ENCODE measurements at regions not wholly inside any gene's neighbourhood (a gene's known extent, or its start where the extent isn't known, plus 50 kb on each side); places are given as distances from the start of the nearest gene placed in this dataset.

DNA sequence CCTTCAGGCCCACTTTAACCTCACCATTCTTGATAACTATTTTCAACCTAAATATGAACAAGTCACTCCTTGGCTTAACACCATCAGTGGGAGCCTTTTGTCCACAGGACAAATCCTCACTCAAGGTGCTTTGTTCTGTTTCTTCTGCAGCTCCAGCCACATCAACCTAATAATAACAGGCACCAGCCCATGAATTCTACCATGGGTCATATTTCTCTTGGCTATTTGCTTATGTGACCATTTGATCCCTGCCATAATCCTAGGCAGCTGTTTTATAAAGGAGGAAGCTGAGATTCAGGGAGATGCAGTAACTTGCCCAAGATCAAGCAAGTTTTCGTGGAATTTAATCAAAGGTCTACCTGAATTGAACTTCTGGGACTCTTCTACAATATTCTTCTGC is 561.3 kb downstream of the DHX35 start:
- no peak for DNase-seq

DNA sequence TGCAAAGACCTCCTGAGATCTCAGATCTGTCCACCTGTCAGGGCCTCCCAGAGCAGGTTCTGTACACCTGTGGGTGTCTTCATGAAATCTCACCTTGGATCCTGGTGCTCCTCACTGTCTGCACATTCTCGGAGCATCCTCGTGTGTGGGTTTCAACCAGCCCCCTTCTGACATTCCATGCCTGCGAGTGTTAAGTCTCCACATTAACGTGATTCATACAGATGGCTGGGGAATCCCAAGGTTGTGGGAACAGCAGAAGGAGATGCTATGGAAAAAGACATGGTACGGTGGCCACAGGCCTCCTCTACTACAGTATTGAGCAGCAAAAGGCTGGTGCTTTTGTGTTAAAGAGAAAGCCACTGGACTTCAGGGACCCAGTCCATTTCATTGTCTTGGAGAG is 556.5 kb downstream of the DHX35 start:
- no peak for DNase-seq

DNA sequence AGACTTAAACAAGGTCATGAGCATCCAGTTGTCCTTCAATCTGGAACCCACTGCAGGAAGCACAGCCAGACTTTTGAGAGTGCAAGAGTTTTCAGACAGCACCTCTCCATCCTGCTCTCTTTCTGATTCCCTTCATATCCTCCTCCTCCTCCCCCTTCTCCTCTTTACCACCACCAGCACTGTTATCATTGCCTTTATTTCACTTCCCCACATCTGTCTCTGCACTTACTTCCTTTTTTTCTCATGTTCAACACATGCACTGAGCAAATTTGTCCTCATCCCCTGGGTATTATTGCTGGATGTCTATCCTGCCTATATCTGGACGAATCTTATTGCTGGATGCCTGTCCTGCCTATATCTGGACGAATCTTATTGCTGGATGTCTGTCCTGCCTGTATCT is 554.8 kb downstream of the DHX35 start:
- no peak for DNase-seq

DNA sequence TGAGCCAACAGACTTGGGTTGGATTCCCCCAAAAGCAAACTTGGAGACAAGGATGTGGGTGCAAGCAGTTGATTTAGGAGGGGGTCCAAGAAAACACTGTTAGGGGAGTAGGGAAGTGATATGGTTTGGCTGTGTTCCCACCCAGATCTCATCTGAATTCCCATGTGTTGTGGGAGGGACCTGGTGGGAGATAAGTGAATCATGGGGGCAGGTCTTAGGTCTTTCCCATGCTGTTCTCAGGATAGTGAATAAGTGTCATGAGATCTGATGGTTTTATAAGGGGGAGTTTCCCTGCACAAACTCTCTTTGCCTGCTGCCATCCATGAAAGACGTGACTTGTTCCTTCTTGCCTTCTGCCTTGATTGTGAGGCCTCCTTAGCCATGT is 542.6 kb downstream of the DHX35 start:
- DNase-seq: no peak

DNA sequence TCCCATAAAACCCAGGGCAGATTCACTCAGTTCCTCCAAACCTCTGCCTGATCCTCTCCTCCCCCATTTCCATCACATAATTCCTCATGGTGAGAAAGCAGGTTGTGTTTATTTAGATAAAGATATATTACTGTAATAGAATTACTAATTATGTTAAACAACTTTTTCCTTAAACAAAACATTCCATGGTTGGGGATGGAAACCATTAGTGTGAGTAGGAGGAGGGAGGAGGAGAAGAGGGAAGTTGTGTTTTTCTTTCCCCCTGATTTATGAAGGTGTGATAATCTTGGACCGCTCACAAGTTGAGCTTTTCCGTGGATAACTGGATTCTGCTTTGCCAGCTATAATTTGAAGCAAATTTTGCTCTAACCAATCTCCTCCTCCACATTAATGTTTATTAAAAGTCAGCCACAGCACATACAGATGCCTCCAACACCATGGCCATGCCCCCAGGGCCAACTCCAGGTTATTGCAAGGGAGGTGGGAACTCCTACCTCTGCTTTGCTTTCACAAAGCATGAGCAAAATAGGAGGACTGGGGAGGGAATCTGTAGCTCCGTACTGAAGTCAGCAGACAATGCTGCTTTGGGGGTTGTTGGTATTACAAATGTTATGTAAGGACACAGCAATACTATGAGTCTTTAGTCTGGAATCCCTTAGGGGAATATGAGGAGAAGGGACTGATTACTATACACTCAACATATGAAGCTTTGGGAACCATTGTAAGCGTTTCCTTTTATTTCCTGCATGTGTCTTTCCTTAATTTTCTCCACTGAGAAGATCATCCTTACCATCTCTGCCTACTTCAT is 542.0 kb downstream of the DHX35 start:
- no peak for DNase-seq

DNA sequence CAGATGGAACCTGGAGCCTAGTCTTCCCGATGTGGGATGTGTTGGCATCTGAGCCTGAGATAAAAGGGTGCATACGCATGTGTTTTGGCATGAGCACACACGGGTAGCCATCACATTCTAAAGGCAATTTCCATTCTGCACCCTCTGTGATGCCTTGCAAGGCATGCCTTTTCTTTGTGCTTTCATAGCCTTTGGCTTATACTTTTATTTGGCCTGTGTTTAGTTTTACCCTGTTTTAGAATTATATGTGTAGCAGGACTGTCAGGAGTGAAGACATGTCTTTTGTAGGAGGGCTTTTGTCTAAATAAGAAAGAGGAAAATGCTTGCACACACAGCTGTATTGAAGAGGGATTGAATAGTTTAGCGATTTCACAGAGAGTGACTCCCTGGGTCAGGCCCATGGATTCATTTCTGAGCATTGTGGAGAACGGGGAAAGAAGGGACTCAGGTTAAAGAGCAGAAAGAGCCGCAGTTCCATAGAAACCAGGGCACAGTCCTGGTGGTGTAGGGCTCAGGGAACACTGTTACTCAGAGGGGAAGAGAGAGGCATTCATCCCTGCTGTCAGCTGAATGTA is 530.2 kb downstream of the DHX35 start:
- DNase-seq: no peak

DNA sequence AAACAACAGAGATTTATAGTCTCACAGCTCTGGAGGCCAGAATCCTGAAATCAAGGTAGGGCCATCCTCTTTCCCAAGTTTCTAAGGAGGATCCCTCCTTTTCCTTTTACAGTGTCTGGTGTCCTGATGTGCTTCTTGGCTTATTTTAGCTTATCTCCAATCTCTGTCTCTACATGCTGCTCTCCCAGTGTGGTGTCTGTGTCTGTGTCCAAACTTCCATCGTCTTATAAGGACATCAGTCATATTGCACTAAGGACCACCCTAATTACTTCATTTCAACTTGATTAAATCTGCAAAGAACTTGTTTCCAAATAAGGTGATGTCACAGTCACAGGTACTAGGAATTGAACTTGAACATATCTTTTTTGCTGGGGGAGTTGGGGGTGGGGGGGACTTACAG is 529.6 kb downstream of the DHX35 start:
- DNase-seq: no peak

DNA sequence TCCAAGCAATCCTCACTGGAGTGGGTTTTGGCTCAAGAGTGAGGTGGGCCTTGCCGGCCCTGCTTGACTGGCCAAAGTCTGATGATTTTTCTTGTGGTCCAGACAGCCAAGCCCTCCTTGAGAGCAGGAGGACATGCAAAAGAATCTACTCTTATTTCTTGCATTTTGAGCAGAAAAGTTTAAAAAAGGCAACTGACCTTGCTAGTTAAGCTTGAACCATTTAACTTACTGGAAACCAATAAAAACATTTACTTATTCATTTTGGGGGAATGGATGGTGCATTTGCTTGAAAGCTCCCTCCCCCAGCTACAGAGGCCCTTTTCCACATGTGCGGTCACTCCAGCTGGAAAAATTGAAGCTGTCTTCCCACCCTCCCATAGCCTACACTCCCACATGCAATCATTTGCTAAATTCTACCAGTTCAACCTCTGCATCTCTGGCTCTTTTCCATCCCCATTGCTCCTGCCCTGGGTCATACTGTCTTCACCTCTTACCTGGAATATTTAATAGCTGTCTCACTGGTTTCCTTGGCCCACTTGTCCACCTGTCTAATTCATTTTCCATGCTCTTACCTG is 527.9 kb downstream of the DHX35 start:
- DNase-seq: no peak

DNA sequence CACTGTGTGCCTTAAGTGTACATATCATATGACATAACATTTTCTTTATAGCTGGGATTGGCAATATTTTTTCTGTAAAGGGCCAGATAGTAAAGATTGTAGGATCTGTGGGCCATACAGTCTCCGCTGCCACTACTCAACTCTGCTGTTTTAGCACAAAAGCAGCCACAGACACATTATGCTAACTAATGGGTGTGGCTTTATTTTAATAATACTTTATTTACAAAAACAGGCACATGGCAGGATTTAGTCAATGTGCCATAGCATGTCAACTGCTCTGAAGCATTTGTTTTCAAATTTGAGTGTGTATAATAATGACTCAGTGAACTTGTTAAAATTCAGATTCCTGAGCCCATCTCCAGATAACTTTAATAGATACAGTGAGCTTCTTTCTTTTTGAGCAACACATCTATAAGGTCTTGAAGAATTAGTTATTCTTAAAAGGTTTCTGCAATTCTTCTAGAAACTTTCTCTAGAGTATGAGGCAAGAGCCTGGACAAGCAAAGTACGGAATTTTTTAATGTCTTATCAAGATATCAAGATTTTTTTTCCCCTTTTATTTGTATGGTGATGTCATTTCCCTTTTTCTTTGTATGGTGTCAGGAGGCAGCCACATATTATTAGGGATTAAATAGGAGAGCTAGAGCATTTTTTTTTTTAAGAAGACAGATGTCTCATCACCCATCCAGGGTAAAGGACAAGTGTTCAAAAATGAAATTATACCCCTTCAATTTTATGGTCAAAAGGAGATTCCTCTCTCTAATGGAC is 518.3 kb downstream of the DHX35 start:
- no peak for DNase-seq

DNA sequence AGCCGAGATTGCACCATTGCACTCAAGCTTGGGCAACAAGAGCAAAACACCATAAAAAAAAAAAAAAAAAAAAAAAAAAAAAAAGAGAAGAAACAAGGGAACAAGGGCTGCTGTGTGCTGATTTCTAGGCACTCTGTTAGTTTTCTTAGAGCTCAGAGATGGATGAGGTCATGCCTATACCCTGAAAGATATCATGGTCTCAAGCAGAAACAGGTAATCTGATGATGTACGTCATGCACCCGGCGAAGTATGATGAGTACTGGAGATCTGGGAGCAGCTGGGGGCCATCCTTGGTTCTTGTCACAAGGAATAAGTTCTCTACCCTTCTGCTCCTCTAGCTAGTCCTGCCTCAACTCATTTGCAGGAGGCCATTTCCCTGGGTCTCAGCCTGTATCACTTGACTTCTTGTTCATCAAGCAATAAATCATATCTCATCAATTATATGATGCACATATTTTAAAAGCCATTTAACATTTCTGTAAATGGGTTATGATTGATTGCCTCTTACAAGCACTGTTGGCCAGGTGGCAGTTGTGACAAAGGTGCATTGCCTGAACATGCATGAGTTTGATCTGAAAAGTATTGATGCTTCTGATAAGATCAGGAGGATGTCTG is 517.2 kb downstream of the DHX35 start:
- no peak for DNase-seq

DNA sequence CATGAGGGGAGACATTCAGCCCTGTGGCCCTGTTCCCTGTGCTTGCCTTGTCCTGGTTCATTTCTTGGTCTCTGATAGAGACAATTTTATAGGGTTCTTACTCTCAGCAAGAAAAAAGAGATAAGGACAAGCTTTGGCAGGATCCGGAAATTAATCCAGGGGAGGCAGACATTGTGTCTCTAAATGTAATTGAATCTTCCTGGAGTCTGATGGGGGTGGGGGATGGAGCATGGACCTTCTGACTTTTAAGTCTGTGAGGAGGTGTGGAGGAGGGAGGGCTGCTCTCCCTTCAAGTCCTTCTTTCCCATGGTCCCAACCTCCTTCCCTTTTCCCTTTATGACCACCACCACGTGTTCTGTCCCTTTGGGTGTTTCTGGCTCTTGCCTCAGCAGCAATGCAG is 512.7 kb downstream of the DHX35 start:
- DNase-seq: no peak

DNA sequence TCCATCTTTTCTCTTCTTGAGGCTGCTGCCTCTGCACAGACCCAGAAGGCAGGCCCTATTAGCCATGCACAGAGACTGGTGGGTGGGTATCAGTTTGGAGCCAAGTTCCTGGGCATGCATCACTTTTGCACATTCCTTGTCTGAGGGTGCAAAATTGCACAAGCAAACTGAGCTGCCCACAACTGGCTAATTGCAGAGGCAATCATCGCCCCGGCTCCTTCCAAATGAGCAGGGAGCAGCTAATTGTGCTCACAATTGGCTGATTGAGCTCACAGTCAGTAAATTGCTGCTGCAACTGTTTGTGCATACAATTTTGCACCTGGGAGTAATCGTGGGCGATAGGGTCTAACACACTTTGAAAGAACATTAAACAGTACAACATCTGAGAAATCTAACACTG is 511.4 kb downstream of the DHX35 start:
- DNase-seq: no peak

DNA sequence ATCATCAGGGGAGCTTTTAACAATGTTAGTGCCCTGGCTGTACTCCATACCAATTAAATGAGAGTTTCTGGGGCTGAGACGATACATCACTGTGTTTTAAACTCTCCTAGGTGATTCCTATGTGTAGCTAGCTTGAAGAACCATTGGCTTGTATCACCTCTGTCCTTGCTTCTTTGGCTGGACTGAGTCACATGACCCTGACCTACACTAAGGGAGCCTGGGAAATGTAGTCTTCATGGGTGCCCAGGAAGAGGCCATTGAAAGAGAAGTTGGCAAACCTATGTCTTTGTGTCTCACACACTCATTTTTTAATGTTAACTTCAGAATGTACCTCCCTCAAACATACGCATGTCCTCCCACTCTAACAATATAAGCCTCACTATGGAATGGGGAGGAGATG is 506.6 kb downstream of the DHX35 start:
- DNase-seq: no peak

DNA sequence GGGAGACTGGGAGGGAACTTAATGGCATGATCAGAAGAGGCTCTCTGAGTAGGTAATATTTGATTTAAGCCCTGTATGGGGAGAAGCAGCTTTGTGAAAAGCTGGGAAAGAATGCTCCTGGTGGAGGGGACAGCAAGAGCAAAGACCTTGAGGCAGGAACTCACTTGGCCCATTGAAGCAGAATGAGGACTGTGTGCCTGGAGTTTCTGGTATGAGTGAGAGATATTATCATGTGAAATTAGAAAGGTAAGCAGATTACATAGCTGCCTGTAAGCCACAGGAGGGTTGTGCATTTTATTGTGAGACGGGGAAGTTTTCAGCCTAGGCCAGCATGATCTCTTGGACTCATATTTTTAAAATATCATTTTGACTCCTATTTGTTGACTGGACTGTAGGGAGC is 502.1 kb downstream of the DHX35 start:
- no peak for DNase-seq

DNA sequence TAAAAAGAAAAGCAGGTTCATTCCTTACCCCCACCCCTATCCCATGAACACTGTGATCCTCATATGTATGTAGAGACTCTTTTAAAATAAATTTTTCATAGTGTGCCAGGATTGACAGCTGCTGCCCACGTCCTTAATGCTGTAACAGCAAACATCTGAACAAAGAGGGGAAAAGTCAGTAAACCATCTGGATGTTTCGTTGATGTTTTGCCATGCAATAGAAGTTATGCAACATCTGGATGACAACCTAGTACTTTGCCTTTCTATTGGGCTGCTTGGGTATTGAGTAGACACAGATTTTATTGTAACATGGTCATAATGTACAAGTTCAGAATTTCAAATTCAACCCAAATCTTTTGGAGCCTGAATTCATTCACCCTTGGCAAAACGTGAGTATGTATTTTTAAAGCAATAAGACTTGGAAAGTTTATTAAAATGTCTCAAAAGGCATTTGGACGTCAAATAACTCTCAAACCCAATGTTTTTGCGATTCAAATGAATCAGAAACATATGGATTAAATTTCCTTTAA is 500.3 kb downstream of the DHX35 start:
- DNase-seq: no peak

DNA sequence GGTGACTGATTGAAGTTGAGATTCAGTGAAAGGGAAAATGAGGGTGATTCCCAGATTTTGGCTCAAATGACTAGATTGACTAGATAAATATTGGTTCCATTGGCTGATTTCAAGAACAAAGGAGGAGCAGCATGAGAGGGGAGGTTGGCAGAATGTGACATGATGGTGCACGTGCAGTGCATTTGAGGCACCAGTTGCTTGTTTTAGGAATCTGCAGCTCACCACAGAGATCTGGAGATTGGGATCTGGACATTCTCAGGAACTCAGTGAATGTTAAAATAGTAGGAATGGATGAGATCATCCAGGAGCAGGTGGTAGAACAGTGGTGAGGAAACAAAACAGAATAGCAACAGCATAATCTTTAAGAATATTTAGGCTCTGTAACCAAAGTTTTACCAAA is 496.3 kb downstream of the DHX35 start:
- no peak for DNase-seq

DNA sequence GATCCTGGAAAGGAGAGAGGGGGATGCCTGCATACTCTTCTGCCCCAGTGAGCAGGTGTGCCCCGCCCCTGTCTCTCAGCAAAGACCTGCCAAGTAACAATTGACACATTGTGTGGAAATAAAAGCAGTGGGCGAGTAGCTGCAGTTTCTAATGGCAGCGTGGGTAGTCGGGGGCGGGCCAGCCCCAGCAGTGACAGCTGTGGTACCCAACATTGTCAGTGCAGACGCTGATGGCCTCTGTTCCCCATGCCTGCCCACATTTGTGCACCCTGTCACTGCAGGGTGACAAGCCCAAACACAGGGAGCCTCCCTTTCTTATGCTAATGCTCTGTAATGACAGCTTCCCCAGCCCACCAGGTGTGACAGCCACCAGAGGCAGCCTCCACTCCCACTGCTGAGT is 491.7 kb downstream of the DHX35 start:
- no peak for DNase-seq

DNA sequence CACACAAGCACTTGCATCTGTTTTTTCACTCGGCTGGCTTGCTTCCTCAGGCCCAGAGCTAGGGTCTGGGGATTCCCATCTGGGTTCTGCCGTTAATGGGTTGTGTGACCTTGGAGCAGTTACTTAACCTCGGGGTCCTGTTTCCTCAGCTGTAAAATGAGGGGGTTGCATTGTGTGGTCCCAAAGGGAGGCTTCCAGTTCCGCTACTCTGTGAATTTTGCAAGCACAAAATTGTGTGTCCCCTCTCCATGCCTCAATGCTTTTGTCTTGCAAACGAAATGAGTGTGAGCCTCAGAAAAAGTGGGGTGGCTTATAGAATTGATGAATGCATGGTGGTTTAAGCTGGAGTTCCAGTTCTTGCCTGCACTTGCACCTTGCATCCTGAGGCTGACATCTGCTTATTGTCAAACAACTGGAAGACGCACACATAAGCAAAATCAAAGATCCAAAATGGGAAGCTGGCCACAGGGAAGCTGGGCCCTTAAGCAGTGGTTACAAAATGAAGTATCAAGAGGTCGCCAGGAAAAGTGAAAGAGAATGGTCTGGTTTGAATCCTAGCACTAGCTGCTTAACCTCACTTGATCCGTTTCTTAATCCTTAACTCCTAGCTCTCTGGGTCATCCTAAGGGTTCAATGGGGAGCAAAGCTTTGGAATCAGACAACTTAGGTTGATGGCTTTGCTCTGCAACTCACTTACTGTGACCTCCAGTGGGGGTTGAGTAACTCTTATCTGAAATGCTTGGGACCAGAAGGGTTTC is 490.6 kb downstream of the DHX35 start:
- DNase-seq: no peak

DNA sequence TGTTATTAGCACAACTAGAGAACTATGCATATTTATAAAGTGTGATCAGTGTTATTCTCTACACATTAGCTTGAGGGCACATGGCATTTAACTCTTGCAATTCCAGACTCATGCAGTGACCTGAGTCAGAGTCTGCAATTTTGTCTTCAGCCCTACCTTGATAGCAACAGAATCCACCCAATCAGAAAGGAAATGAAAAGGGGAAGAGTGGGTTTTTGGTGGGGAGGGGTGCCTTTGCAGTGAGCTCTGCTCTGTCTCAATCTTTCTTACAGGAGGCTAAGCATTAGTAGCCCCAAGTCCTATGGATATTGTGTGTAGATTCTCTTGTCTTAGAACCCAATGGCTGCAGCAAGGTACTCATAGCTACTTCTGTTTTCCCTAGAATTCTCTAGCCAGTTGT is 489.2 kb downstream of the DHX35 start:
- DNase-seq: no peak

DNA sequence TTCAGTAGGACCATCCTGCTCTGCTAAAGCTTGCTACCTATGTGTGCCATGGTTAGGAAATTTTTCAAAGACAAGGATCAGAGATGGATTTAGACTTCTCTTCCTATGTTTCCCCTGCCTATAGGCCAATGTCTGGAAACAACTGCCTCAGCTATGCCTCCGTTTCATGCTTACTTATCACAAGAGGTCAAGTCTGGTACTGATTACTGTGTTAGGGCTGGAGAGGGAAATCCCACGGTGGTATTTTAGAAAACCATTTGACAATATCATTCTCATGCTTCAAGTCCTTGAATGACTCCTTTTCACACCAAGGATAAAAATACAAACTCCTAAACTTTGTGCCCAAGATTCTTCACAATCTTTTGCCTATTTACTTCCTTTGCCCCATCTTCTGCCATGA is 484.3 kb downstream of the DHX35 start:
- DNase-seq: no peak

DNA sequence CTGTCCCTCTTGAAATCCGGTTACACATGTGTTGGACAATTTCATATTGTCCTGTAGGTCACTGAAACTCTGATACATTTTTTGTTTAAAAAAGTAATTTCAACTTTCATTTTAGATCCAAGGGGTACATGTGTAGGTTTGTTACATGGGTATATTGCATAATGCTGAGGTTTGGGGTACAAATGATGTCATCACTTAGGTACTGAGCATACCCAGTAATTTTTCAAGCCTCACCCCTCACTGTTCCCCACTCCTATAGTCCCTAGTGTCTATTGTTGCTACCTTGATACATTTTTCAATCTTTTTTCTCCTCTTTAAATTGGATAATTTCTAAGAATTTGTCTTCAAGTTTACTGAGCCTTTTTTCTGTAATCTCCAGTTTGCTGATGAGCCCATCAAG is 483.0 kb downstream of the DHX35 start:
- DNase-seq: no peak

DNA sequence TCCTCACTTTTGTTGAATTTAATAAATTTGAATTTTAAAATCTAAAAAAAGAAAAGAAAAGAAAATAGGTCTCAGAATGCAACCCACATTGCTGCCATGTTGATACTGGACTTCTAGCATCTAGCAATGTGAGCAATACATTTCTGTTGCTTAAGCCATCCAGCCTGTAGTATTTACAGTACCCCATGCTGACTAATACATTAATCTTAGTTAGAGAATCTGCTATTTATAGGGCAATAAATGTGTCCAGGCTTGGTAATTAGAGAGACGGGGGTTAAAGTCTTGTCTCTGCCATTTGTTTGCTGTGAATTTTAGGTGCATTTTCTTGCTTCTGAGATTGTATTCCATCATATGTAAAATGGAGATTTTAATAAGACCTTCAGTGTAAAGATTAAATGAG is 471.3 kb downstream of the DHX35 start:
- DNase-seq: no peak

Measured in NCI-H2081 (cell line).